ENCODE measurements at regions not wholly inside any gene's neighbourhood (a gene's known extent, or its start where the extent isn't known, plus 50 kb on each side); places are given as distances from the start of the nearest gene placed in this dataset.

GRCh38 chr15:58329781-58330671 is 101.8 kb upstream of the LIPC start:
- in situ Hi-C loops (cut with MboI; ENCODE audit: low pct_unique_long_range_greater_than_20kb in 2 of 9, low sequenced_read_pairs in 9 of 9, unreplicated experiment in 9 of 9): no loop called here
- H3K27ac ChIP-seq: no peak overlapping the region
- WGBS, 10 experiments: 70 to 96% (median 88%) methylated on average over 3 to 8 of the region's 13 CpGs; no CpG with 5 or more reads in 1 of the 10 experiments
- no peak overlapping the region for H3K4me3 ChIP-seq
- peak in 1 of 8 experiments; percentile 5 for ATAC-seq (replicated peaks in 6 of 8)
- peaks cover 20 to 27% of the 10 kb centered on the region in 2 donors for H3K4me1 ChIP-seq (replicated peaks in 1 of 2)

GRCh38 chr15:58330741-58331559 is 100.8 kb upstream of the LIPC start:
- WGBS, 10 experiments: 24 to 57% (median 35%) methylated on average over 1 to 5 of the region's 8 CpGs; no CpG with 5 or more reads in 2 of the 10 experiments
- Histone ChIP-seq H3K4me1 (replicated peaks in 1 of 2) (peaks cover 20 to 27% of the 10 kb centered on the region in 2 donors), H3K4me3 (no peak overlapping the region), H3K27ac (peak overlapping the region; percentile 72 to 79)
- in situ Hi-C loops (cut with MboI; ENCODE audit: low pct_unique_long_range_greater_than_20kb in 2 of 9, low sequenced_read_pairs in 9 of 9, unreplicated experiment in 9 of 9): no loop called here
- peak in 2 of 8 experiments; percentile 1 for ATAC-seq (replicated peaks in 6 of 8)

- ATAC-seq (replicated peaks in 6 of 8): peak in 3 of 8 experiments; percentile 3 to 18 (median 10)
- in situ Hi-C loops (cut with MboI; ENCODE audit: low pct_unique_long_range_greater_than_20kb in 2 of 9, low sequenced_read_pairs in 9 of 9, unreplicated experiment in 9 of 9): no loop called here
- WGBS, 10 experiments: 0 to 80% (median 40%) methylated on average over 1 to 2 of the region's 2 CpGs
- H3K4me3 ChIP-seq: no peak overlapping the region
- H3K4me1 ChIP-seq (replicated peaks in 1 of 2): peaks cover 20 to 27% of the 10 kb centered on the region in 2 donors
- H3K27ac ChIP-seq: peak overlapping the region; percentile 72 to 79
These were observed 100.3 kb upstream of the LIPC start for GRCh38 chr15:58331560-58331912.

DNA sequence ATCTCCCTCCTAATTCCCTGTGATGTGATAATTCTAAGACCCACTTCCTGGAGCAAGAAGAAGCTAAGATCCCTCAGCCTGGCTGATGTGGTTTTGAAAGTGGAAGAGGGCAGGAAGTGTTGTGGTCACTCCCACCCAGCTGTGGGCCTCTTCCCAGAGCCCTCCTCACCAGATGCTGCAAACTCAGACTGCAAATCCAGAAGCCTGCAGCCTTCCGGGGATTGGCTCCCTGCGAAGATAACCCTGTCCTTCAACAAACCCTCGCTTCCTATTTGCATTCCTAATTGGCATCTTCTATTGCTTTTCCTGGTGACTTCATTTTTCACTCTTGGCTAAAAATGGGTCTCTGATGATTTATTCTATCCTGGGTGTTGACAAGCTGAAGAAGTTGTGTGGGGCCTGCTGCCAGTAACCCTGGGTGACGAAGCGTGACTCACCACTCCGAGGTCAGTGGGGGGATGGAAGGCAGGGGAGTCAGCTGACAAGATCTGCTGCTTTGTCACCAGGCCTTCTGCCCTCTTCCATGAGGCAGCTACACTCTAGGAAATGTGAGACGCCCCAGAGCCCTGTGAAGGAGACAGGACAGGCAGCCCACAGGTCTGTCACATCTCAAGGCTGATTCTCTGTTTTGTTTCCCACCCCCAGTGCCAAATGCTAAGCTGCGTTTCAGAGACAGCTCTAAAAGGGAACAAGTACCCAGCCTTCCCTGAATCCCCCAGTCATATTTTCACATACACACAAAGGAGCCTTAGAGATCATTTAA is 99.7 kb upstream of the LIPC start:
- peak; percentile 86 to 95 (median 94) for ATAC-seq (replicated peaks in 6 of 8)
- H3K4me3 ChIP-seq: no peak overlapping the region
- 0 to 7% (median 4%) methylated on average over 1 to 6 of the region's 8 CpGs; no CpG with 5 or more reads in 4 of the 10 experiments for WGBS, 10 experiments
- peaks cover 20 to 27% of the 10 kb centered on the region in 2 donors for H3K4me1 ChIP-seq (replicated peaks in 1 of 2)
- H3K27ac ChIP-seq: peak overlapping the region; percentile 80 to 87
- in situ Hi-C loops (cut with MboI; ENCODE audit: low pct_unique_long_range_greater_than_20kb in 2 of 9, low sequenced_read_pairs in 9 of 9, unreplicated experiment in 9 of 9): no loop called here

DNA sequence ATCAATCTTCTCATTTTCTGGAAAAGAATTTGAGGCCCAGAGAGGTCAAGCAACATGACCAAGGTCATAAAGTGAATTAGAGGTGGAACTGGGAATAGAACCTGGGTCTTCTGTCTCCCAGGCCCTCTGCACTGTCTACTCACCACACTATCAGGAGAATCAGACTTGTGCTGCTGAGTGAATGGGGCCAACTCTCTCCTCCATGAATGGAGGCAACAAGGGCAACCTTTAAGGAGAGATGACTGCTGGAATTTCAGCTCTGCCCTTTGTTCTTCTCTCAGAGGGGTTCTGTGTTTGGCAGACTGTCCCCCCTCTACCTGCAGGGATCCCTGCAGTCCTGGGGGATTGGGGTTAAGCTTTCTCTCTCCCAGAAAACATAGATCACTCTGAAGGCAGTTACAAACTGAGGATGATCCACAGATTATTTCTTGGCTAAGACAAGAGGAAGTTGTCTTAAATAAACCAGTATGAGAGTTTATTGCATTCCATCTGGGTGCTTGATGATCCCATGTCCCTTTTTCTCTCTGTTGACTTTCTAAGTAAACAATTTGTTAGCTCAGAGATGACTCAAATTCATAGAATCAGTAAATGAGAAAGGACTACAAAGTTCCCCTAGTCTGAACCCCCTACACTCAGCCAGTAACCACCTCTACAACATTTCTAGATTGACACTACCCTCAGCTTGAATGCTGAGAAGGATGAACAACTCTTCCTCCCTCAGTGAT is 99.0 kb upstream of the LIPC start:
- no peak overlapping the region for H3K4me3 ChIP-seq
- peaks cover 20 to 27% of the 10 kb centered on the region in 2 donors for H3K4me1 ChIP-seq (replicated peaks in 1 of 2)
- peak overlapping the region; percentile 80 to 87 for H3K27ac ChIP-seq
- peak in 4 of 8 experiments; percentile 0 to 8 (median 2) for ATAC-seq (replicated peaks in 6 of 8)
- in situ Hi-C loops (cut with MboI; ENCODE audit: low pct_unique_long_range_greater_than_20kb in 2 of 9, low sequenced_read_pairs in 9 of 9, unreplicated experiment in 9 of 9): no loop called here

DNA sequence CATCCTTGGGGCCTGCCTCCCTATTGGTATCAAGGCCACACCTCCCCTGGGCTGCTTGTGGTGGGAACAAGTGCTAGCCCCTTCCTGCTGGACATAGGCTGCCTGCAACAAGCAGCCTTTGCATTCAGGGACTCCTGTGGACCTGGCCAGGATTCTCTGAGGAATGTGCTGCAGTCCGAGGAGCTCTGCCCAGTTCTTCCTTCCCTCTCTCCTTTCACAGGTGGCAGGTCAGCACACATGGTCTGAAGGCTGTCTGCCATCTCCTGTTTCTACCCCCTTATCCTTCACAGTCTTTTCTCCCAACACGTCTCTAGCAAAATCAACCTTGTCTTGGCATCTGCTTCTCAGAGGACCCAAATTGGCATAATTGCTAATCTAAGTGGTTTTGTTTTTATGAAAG is 97.0 kb upstream of the LIPC start:
- Histone ChIP-seq H3K4me1 (replicated peaks in 1 of 2) (peaks cover 20 to 27% of the 10 kb centered on the region in 2 donors), H3K27ac (no peak overlapping the region), H3K4me3 (no peak overlapping the region)
- in situ Hi-C loops (cut with MboI; ENCODE audit: low pct_unique_long_range_greater_than_20kb in 2 of 9, low sequenced_read_pairs in 9 of 9, unreplicated experiment in 9 of 9): no loop called here
- 89 to 100% (median 96%) methylated on average over 1 to 2 of the region's 2 CpGs; no CpG with 5 or more reads in 6 of the 10 experiments for WGBS, 10 experiments
- no peak for ATAC-seq (replicated peaks in 6 of 8)

DNA sequence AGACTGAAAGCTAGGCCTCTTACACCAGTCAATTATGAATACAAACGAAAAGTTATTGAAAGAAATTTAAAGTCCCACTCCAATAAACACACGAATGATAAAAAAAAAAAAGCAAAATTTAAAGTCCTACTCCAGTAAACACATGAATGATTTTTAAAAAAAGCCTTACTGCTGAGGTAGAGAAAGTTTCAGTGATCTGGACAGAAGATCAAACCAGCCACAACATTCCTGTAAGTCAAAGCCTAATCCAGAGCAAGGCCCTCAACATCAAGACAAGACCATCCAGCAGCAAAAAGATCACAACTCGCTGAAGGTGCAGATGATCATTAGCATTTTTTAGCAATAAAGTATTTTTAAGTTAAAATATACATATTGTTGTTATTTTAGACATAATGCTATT is 95.6 kb upstream of the LIPC start:
- in situ Hi-C loops (cut with MboI; ENCODE audit: low pct_unique_long_range_greater_than_20kb in 2 of 9, low sequenced_read_pairs in 9 of 9, unreplicated experiment in 9 of 9): no loop called here
- WGBS, 10 experiments: 50 to 95% (median 84%) methylated on average over 1 to 3 of the region's 3 CpGs; no CpG with 5 or more reads in 1 of the 10 experiments
- Histone ChIP-seq H3K27ac (no peak overlapping the region), H3K4me3 (no peak overlapping the region), H3K4me1 (replicated peaks in 1 of 2) (peaks cover 18 to 19% of the 10 kb centered on the region in 2 donors)
- ATAC-seq (replicated peaks in 6 of 8): no peak

DNA sequence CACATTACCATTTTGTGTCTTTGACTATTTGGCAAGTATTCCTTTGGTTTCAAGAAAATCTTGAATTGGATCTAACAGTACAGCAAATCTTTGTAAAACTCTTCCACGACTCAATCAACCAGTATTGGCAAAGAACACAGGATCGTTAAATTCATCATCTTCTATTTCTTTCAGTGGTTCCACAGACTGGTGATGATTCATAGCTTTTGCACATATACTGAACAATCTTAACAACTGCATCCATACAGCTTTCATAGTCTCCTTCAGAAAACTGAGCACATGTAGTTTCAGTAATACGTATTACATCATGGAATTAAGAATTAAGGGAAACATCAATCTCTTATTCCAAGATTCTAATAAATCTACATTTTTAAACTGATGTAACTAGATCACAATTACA is 91.6 kb upstream of the LIPC start:
- Histone ChIP-seq H3K4me3 (no peak overlapping the region), H3K27ac (no peak overlapping the region), H3K4me1 (replicated peaks in 1 of 2) (peaks cover 5 to 8% of the 10 kb centered on the region in 2 donors)
- peak in 3 of 8 experiments; percentile 25 to 88 (median 44) for ATAC-seq (replicated peaks in 6 of 8)
- WGBS, 10 experiments: 6 to 95% (median 78%) methylated on average over 1 to 3 of the region's 3 CpGs
- in situ Hi-C loops (cut with MboI; ENCODE audit: low pct_unique_long_range_greater_than_20kb in 2 of 9, low sequenced_read_pairs in 9 of 9, unreplicated experiment in 9 of 9): no loop called here

DNA sequence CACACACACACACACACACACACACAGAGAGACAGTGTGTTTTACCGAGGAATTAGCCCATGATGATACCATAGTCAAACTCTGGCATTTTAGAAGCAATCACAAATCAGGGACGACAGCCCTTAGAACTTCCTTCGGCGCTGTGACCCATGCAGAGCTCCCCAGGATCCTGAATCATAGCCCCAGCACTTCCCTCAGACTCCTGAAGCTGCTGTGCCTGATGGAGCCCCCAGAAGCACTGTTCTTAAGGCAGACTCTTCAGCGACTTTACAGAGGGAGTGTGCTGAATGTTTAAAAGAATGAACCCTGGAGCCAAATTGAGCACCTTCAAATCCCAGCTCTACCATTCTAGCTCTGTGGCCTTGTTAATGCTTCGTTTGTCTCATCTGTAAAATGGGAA is 89.3 kb upstream of the LIPC start:
- in situ Hi-C loops (cut with MboI; ENCODE audit: low pct_unique_long_range_greater_than_20kb in 2 of 9, low sequenced_read_pairs in 9 of 9, unreplicated experiment in 9 of 9): no loop called here
- 30 to 90% (median 80%) methylated on average over 1 to 5 of the region's 6 CpGs; no CpG with 5 or more reads in 3 of the 10 experiments for WGBS, 10 experiments
- ATAC-seq (replicated peaks in 6 of 8): no peak
- Histone ChIP-seq H3K4me3 (no peak overlapping the region), H3K27ac (no peak overlapping the region), H3K4me1 (replicated peaks in 1 of 2) (peaks cover 5 to 8% of the 10 kb centered on the region in 2 donors)

GRCh38 chr15:58344213-58345070 is 87.3 kb upstream of the LIPC start:
- Histone ChIP-seq H3K27ac (no peak overlapping the region), H3K4me3 (no peak overlapping the region), H3K4me1 (replicated peaks in 1 of 2) (peaks cover 5 to 8% of the 10 kb centered on the region in 2 donors)
- in situ Hi-C loops (cut with MboI; ENCODE audit: low pct_unique_long_range_greater_than_20kb in 2 of 9, low sequenced_read_pairs in 9 of 9, unreplicated experiment in 9 of 9): no loop called here
- 50 to 100% (median 93%) methylated on average over 1 to 5 of the region's 5 CpGs; no CpG with 5 or more reads in 3 of the 10 experiments for WGBS, 10 experiments
- peak in 1 of 8 experiments; percentile 76 for ATAC-seq (replicated peaks in 6 of 8)

DNA sequence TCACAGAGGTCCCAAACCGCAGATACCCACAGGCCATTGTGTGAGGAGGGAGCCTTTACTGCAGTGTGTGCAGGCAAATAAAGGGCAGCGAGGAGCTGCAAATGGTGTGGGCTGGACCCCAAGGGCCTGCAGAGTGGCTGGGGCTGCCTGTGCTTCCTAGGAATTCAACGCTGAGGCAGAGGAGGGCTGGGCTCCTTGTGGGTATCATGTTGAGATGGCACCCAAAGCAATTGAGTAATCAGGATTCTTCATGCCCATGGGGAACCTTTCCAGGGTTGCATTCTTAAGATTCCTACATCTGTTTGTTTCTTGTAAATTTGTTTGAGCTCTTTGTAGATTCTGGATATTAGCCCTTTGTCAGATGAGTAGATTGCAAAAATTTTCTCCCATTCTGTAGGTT is 85.4 kb upstream of the LIPC start:
- H3K4me3 ChIP-seq: no peak overlapping the region
- peak in 2 of 8 experiments; percentile 37 to 71 for ATAC-seq (replicated peaks in 6 of 8)
- no peak overlapping the region for H3K27ac ChIP-seq
- peaks cover 5 to 8% of the 10 kb centered on the region in 2 donors for H3K4me1 ChIP-seq (replicated peaks in 1 of 2)
- WGBS, 10 experiments: 20 to 100% (median 80%) methylated on average over 1 to 3 of the region's 3 CpGs; no CpG with 5 or more reads in 4 of the 10 experiments
- in situ Hi-C loops (cut with MboI; ENCODE audit: low pct_unique_long_range_greater_than_20kb in 2 of 9, low sequenced_read_pairs in 9 of 9, unreplicated experiment in 9 of 9): no loop called here
